ENCODE measurements at regions not wholly inside any gene's neighbourhood (a gene's known extent, or its start where the extent isn't known, plus 50 kb on each side); places are given as distances from the start of the nearest gene placed in this dataset.

DNA sequence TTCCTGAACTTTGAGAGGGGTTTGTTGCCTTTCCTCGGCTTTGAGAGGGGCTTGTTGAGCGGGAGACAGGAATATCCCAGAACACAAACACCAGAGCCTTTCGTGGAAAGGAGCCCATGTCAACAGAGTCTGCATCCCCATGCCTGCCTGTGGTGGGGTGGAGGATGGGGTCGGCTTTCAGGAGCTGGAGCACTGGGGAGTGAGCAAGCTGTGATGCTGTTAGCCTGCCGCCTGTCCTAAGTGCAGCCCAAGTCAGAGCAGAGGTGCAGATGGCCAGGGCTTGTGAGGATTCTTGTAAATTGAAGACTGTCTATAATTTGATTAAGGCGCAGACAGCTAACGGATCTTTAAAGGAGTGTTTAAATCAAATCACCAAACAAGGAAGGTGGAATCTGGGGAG, 103.3 kb upstream of the ANK2 start:
- Histone ChIP-seq H3K27ac (replicated peaks in 1 of 4) (no peak overlapping the region), H3K4me1 (no peaks in the 10 kb centered on the region), H3K36me3 (no peaks in the 10 kb centered on the region), H3K4me3 (no peak overlapping the region), H3K9me3 (no peaks in the 10 kb centered on the region), H3K27me3 (no peaks in the 10 kb centered on the region)
- TF ChIP-seq CTCF (IDR thresholded peaks at IDR 0.05): no peak
- TF ChIP-seq POLR2AphosphoS5 (IDR thresholded peaks at IDR 0.05): no peak
- no peak for TF ChIP-seq POLR2A (IDR thresholded peaks at IDR 0.05; ENCODE audit: low read depth)
- no peak for TF ChIP-seq EP300 (IDR thresholded peaks at IDR 0.05)
- DNase-seq (ENCODE audit: extremely low spot score): no peak
- WGBS: 78% methylated on average over 7 of the region's 7 CpGs
- intact Hi-C loops (cut with DNase I): no loop called here

DNA sequence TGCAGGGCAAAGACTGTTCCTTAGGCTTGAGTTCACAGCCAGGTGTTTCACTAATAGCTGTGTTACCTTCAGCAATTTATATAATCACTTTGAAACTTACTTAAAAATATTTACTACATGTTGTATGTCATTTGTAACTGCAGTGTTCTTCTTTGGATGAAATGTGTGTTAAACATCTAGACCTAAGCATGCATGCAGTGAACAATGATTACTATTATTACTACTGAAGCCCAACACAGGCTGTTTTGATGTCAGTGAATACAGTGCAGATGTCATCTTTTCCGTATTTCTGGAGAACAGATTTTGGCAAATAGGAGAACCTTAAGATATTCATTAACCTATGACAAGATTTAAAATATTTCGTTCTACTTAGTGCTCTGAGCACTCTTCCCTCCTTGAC, 101.8 kb upstream of the ANK2 start:
- no peak overlapping the region for H3K4me3 ChIP-seq
- no peak for DNase-seq (ENCODE audit: extremely low spot score)
- H3K27me3 ChIP-seq: no peaks in the 10 kb centered on the region
- intact Hi-C loops (cut with DNase I): no loop called here
- peaks cover 0 to 6% (median 0%) of the 10 kb centered on the region in 4 donors for H3K4me1 ChIP-seq
- 81% methylated on average over 2 of the region's 2 CpGs for WGBS
- H3K9me3 ChIP-seq: no peaks in the 10 kb centered on the region
- H3K27ac ChIP-seq (replicated peaks in 1 of 4): no peak overlapping the region
- no peaks in the 10 kb centered on the region for H3K36me3 ChIP-seq
- TF ChIP-seq CTCF (IDR thresholded peaks at IDR 0.05): no peak
- TF ChIP-seq POLR2AphosphoS5 (IDR thresholded peaks at IDR 0.05): no peak
- no peak for TF ChIP-seq EP300 (IDR thresholded peaks at IDR 0.05)
- no peak for TF ChIP-seq POLR2A (IDR thresholded peaks at IDR 0.05; ENCODE audit: low read depth)

DNA sequence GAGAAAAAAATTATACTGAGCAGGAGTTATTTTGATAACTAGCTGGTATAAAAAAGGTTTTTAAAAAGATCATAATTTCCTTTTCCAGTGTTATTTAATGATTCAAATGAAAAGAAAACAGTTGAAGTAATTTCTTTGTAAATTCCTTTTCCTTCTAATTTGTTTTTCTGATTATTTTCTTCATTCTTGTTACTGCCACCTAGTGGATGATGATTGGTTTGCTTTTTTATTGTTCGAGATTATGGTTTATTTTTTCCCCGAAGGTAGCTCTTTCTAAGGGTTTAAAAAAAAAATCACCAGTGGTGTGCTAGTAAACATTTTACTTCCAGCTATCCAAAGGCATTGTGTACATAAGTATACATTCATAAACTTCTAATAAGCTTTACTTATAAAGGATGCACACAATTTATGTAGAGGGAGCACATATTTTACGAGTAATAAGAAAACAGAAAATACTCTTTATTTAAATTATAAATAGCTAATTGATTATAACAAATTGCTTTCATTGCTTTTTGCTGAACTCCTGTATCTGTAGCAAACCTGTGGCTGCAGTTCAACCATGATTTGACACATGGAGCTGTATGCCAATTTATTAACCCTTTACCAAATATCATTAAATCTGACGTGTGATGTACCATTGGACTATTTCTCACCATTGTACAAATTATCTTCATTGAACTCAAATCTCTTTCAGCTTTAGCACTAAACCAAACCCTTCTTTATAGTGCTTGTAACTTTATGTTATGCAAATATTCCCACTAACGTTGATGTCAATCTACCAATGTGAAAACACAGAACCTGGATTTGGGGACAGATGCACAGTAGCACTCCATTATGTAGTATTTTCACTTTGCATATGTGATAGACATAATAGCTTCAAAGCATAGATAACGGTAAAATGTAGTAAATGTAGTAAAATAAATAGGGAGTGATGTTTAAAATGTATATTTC, 97.8 kb upstream of the ANK2 start:
- Histone ChIP-seq H3K4me1 (peaks cover 0 to 6% (median 0%) of the 10 kb centered on the region in 4 donors), H3K27ac (replicated peaks in 1 of 4) (no peak overlapping the region), H3K36me3 (no peaks in the 10 kb centered on the region), H3K27me3 (no peaks in the 10 kb centered on the region), H3K9me3 (no peaks in the 10 kb centered on the region), H3K4me3 (peak overlapping the region in 3 of 4 donors; percentile 2 to 12 (median 5))
- intact Hi-C loops (cut with DNase I): loop anchor here (10.0 kb wide), 1 partner anchor 133 kb away; no protein-coding TSS in a partner anchor
- 56% methylated on average over 6 of the region's 6 CpGs for WGBS
- DNase-seq (ENCODE audit: extremely low spot score): no peak
- TF ChIP-seq CTCF (IDR thresholded peaks at IDR 0.05) (peak; percentile 37 to 69 (median 56)), EP300 (IDR thresholded peaks at IDR 0.05) (no peak)

GRCh38 chr4:112952313-112952700, 97.1 kb upstream of the ANK2 start:
- Histone ChIP-seq H3K4me3 (no peak overlapping the region), H3K27ac (replicated peaks in 1 of 4) (no peak overlapping the region), H3K27me3 (no peaks in the 10 kb centered on the region), H3K36me3 (no peaks in the 10 kb centered on the region), H3K9me3 (no peaks in the 10 kb centered on the region), H3K4me1 (peaks cover 0 to 6% (median 0%) of the 10 kb centered on the region in 4 donors)
- WGBS: 63% methylated on average over 1 of the region's 1 CpG
- TF ChIP-seq EP300 (IDR thresholded peaks at IDR 0.05) (no peak), POLR2AphosphoS5 (IDR thresholded peaks at IDR 0.05) (no peak), POLR2A (IDR thresholded peaks at IDR 0.05; ENCODE audit: low read depth) (no peak), CTCF (IDR thresholded peaks at IDR 0.05) (no peak)
- intact Hi-C loops (cut with DNase I): loop anchor here (10.0 kb wide), 1 partner anchor 132 kb away; no protein-coding TSS in a partner anchor
- no peak for DNase-seq (ENCODE audit: extremely low spot score)
